ENCODE measurements at regions not wholly inside any gene's neighbourhood (a gene's known extent, or its start where the extent isn't known, plus 50 kb on each side); places are given as distances from the start of the nearest gene placed in this dataset.

- H3K4me1 ChIP-seq: no peaks in the 10 kb centered on the region
- H3K27ac ChIP-seq: no peak overlapping the region
- no peak for TF ChIP-seq CTCF (IDR thresholded peaks at IDR 0.05)
- H3K36me3 ChIP-seq: no peaks in the 10 kb centered on the region
- no peak overlapping the region for H3K4me3 ChIP-seq
- no peaks in the 10 kb centered on the region for H3K27me3 ChIP-seq
- DNase-seq: no peak
- H3K9me3 ChIP-seq: no peaks in the 10 kb centered on the region
- intact Hi-C loops (cut with DNase I; ENCODE audit: low total_unique reads): no loop called here
Observed at GRCh38 chr4:152075253-152075928, 314.6 kb upstream of the GATB start.

- Histone ChIP-seq H3K4me3 (no peak overlapping the region), H3K27me3 (no peaks in the 10 kb centered on the region), H3K27ac (no peak overlapping the region), H3K9me3 (no peaks in the 10 kb centered on the region), H3K36me3 (no peaks in the 10 kb centered on the region), H3K4me1 (no peaks in the 10 kb centered on the region)
- TF ChIP-seq CTCF (IDR thresholded peaks at IDR 0.05): no peak
- intact Hi-C loops (cut with DNase I; ENCODE audit: low total_unique reads): no loop called here
- DNase-seq: no peak
Observed at GRCh38 chr4:152074573-152074972, 313.8 kb upstream of the GATB start.

GRCh38 chr4:152074088-152074437, 313.3 kb upstream of the GATB start:
- no peak for DNase-seq
- H3K36me3 ChIP-seq: no peaks in the 10 kb centered on the region
- H3K27me3 ChIP-seq: no peaks in the 10 kb centered on the region
- intact Hi-C loops (cut with DNase I; ENCODE audit: low total_unique reads): no loop called here
- no peak overlapping the region for H3K27ac ChIP-seq
- TF ChIP-seq CTCF (IDR thresholded peaks at IDR 0.05): no peak
- H3K4me3 ChIP-seq: no peak overlapping the region
- H3K9me3 ChIP-seq: no peaks in the 10 kb centered on the region
- H3K4me1 ChIP-seq: no peaks in the 10 kb centered on the region

GRCh38 chr4:152073351-152074087, 312.7 kb upstream of the GATB start:
- H3K27ac ChIP-seq: no peak overlapping the region
- H3K9me3 ChIP-seq: no peaks in the 10 kb centered on the region
- no peaks in the 10 kb centered on the region for H3K36me3 ChIP-seq
- intact Hi-C loops (cut with DNase I; ENCODE audit: low total_unique reads): no loop called here
- DNase-seq: no peak
- TF ChIP-seq CTCF (IDR thresholded peaks at IDR 0.05): no peak
- H3K4me3 ChIP-seq: no peak overlapping the region
- no peaks in the 10 kb centered on the region for H3K27me3 ChIP-seq
- H3K4me1 ChIP-seq: no peaks in the 10 kb centered on the region

- Histone ChIP-seq H3K27ac (no peak overlapping the region), H3K27me3 (no peaks in the 10 kb centered on the region), H3K4me1 (no peaks in the 10 kb centered on the region), H3K9me3 (no peaks in the 10 kb centered on the region), H3K36me3 (no peaks in the 10 kb centered on the region), H3K4me3 (no peak overlapping the region)
- DNase-seq: no peak
- intact Hi-C loops (cut with DNase I; ENCODE audit: low total_unique reads): no loop called here
- no peak for TF ChIP-seq CTCF (IDR thresholded peaks at IDR 0.05)
Observed at GRCh38 chr4:152072906-152073305, 312.1 kb upstream of the GATB start.
